ENCODE measurements at regions not wholly inside any gene's neighbourhood (a gene's known extent, or its start where the extent isn't known, plus 50 kb on each side); places are given as distances from the start of the nearest gene placed in this dataset.

DNA sequence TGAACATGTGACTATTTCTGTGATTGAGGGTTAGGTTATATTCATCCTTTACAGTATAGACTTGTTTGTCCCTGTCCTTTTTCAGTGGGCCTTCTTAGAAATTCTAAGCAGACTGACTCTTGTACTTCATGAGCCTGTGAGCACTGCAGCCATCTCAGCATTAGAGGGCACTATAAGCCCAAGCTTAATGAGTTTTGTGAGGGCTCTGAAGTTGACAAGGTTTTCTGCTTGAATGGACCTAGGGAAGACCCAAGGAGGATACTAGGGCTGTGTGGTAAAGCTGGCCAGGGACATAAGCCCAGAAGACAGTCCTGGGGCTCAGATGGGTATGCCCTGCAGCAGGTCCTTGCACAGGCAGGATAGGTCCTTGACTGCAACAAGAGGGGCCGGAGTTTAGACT is 126.5 kb downstream of the MRPS30 start:
- TF ChIP-seq, protein P1, sequence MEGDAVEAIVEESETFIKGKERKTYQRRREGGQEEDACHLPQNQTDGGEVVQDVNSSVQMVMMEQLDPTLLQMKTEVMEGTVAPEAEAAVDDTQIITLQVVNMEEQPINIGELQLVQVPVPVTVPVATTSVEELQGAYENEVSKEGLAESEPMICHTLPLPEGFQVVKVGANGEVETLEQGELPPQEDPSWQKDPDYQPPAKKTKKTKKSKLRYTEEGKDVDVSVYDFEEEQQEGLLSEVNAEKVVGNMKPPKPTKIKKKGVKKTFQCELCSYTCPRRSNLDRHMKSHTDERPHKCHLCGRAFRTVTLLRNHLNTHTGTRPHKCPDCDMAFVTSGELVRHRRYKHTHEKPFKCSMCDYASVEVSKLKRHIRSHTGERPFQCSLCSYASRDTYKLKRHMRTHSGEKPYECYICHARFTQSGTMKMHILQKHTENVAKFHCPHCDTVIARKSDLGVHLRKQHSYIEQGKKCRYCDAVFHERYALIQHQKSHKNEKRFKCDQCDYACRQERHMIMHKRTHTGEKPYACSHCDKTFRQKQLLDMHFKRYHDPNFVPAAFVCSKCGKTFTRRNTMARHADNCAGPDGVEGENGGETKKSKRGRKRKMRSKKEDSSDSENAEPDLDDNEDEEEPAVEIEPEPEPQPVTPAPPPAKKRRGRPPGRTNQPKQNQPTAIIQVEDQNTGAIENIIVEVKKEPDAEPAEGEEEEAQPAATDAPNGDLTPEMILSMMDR (IDR thresholded peaks at IDR 0.05; ENCODE audit: low read depth, low read length), result no peak
- ChIA-PET CTCF (no interaction called here), POLR2A (no interaction called here)
- no peak for DNase-seq (ENCODE audit: low read depth, low spot score)
- no peak overlapping the region for H3K4me3 ChIP-seq (ENCODE audit: low read depth, low read length)
- H3K27me3 ChIP-seq (ENCODE audit: control insufficient read depth, insufficient read depth, low read length), result no peaks in the 10 kb centered on the region
- H3K27ac ChIP-seq (ENCODE audit: low read depth, low read length), result no peak overlapping the region
- peaks cover 15% of the 10 kb centered on the region for H3K9me3 ChIP-seq (ENCODE audit: control insufficient read depth, insufficient read depth, low read length)

DNA sequence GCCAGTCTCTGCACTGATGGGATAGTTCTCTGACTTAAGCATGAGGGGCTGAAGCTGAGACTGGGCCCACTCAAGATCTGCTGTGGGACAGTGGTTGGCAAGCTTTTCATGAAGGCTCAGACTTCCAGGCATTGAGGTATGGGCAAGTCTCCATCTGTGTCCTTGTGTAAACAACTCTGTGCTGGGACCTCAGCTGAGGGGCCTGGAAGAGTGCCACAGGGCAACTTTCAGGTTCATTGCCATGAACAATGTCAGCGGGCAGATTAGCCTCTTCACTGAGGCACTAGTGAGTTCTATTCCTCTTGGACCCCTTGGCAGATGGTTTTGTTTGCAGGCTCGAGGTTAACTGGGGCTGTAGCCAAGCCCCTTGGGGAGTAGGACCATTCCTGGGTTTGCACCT is 127.1 kb downstream of the MRPS30 start:
- POLR2A ChIA-PET, result no interaction called here
- TF ChIP-seq, protein P1 (IDR thresholded peaks at IDR 0.05; ENCODE audit: low read depth, low read length), result no peak
- CTCF ChIA-PET, result no interaction called here
- no peak overlapping the region for H3K27ac ChIP-seq (ENCODE audit: low read depth, low read length)
- DNase-seq (ENCODE audit: low read depth, low spot score), result no peak
- no peak overlapping the region for H3K4me3 ChIP-seq (ENCODE audit: low read depth, low read length)
- no peaks in the 10 kb centered on the region for H3K27me3 ChIP-seq (ENCODE audit: control insufficient read depth, insufficient read depth, low read length)
- H3K9me3 ChIP-seq (ENCODE audit: control insufficient read depth, insufficient read depth, low read length), result peaks cover 15% of the 10 kb centered on the region

DNA sequence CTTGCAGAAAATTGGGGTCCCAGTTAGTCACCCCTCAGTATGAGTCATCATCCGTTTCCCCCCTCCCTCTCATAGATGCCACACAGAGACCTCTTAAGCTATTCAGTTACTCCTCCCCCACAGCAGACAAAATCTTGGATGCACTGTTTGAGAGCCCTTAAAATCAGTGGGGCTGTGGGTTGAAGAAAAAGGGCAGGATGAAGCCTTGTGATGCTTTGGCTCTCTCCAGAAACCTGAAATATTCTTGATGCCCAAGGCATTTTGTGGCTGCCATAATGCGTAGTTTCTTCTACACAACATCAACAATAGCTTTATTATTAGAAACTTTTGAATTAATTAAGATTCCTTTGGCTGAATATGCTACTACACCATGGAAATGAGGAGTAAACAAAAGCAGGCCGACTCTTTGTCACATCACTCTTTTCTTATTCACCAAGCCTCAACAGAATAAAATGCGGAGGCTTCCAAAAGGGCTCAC is 133.8 kb downstream of the MRPS30 start:
- H3K4me3 ChIP-seq (ENCODE audit: low read depth, low read length), result no peak overlapping the region
- peaks cover 7% of the 10 kb centered on the region for H3K9me3 ChIP-seq (ENCODE audit: control insufficient read depth, insufficient read depth, low read length)
- TF ChIP-seq, protein P1 (IDR thresholded peaks at IDR 0.05; ENCODE audit: low read depth, low read length), result no peak
- CTCF ChIA-PET, result interaction anchor here (1.2 kb wide), 1 partner anchor 10 kb away, joined by 4 read pairs; no protein-coding TSS in a partner anchor
- no peaks in the 10 kb centered on the region for H3K27me3 ChIP-seq (ENCODE audit: control insufficient read depth, insufficient read depth, low read length)
- H3K27ac ChIP-seq (ENCODE audit: low read depth, low read length), result no peak overlapping the region
- no peak for DNase-seq (ENCODE audit: low read depth, low spot score)
- POLR2A ChIA-PET, result no interaction called here

DNA sequence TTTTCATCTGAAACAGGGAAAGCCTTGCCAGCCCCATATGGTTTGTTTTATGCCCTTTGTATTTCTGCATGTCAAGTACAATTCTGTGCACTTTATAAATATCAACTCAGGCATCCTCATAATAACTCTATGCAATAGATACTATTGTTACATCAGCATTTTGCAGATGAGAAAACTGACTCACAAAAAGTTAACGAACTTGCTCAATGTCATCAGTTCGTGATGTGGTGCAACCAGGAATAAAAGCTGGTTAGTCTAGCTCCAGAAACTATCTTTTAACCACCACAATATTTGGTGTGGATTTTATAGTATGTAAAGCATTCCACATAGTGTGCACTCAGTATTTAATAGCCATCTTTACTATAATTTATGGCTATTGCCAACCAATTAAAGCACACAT is 134.9 kb downstream of the MRPS30 start:
- no peak for DNase-seq (ENCODE audit: low read depth, low spot score)
- H3K4me3 ChIP-seq (ENCODE audit: low read depth, low read length), result no peak overlapping the region
- H3K9me3 ChIP-seq (ENCODE audit: control insufficient read depth, insufficient read depth, low read length), result peaks cover 5% of the 10 kb centered on the region
- H3K27ac ChIP-seq (ENCODE audit: low read depth, low read length), result no peak overlapping the region
- ChIA-PET CTCF (no interaction called here), POLR2A (no interaction called here)
- no peaks in the 10 kb centered on the region for H3K27me3 ChIP-seq (ENCODE audit: control insufficient read depth, insufficient read depth, low read length)
- TF ChIP-seq, protein P1 (IDR thresholded peaks at IDR 0.05; ENCODE audit: low read depth, low read length), result no peak

DNA sequence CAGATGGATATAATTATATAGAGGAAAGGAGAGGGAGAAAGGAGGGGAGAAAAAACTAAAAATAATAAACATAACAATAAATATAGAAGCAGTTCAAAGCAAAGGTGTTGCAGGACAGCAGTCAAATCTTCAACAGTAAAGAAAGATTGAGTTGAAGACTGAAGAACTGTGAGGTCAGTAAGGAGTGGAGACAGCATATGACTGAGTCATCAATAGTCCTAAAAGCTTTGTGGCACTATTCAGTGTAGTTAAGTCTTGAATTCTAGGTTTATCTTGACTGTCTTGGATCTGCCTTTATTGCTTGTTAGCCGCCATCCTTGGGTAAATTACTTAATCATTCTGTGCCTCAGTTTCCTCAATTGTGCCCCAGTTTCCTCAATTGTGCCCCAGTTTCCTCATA is 137.0 kb downstream of the MRPS30 start:
- Histone ChIP-seq H3K4me3 (ENCODE audit: low read depth, low read length) (no peak overlapping the region), H3K27me3 (ENCODE audit: control insufficient read depth, insufficient read depth, low read length) (no peaks in the 10 kb centered on the region), H3K9me3 (ENCODE audit: control insufficient read depth, insufficient read depth, low read length) (no peaks in the 10 kb centered on the region), H3K27ac (ENCODE audit: low read depth, low read length) (no peak overlapping the region)
- POLR2A ChIA-PET, result no interaction called here
- TF ChIP-seq, protein P1 (IDR thresholded peaks at IDR 0.05; ENCODE audit: low read depth, low read length), result no peak
- no peak for DNase-seq (ENCODE audit: low read depth, low spot score)
- CTCF ChIA-PET, result no interaction called here
